Thymus (tissue), 11 donors: ENCODE measurements at regions not wholly inside any gene's neighbourhood (a gene's known extent, or its start where the extent isn't known, plus 50 kb on each side); places are given as distances from the start of the nearest gene placed in this dataset.
"Not testable (repeated sequence)": the region's sequence is repeated elsewhere in the genome, so short reads cannot be mapped to it uniquely, and the experiment has no call there.

Source experiments
- DNase-seq, 9 donors: peaks; one replicate each; pipeline ENCODE4 v3.0.0-alpha.2; 2013; ENCODE audit warnings: low spot score in 9 of 9, low read depth in 6 of 9, missing footprints in 1 of 9
- H3K27ac ChIP-seq, 2 donors: one replicate each; pipeline ENCODE4 v1.5.1; 2013; ENCODE audit warnings: control low read depth in 1 of 2, low read depth in 1 of 2, low read length in 1 of 2, mild to moderate bottlenecking in 1 of 2, moderate library complexity in 1 of 2
- H3K27me3 ChIP-seq, 2 donors: one replicate each; pipeline ENCODE4 v1.5.1; 2013; ENCODE audit warnings: low read length in 1 of 2; ENCODE audit not compliant: control insufficient read depth in 2 of 2, insufficient read depth in 1 of 2
- H3K36me3 ChIP-seq, 2 donors: one replicate each; pipeline ENCODE4 v1.5.1; 2013; ENCODE audit warnings: low read length in 1 of 2, mild to moderate bottlenecking in 1 of 2, moderate library complexity in 1 of 2; ENCODE audit not compliant: control insufficient read depth in 2 of 2, insufficient read depth in 2 of 2
- H3K4me1 ChIP-seq, 2 donors: one replicate each; pipeline ENCODE4 v1.5.1; 2013; ENCODE audit warnings: low read length in 2 of 2; ENCODE audit not compliant: control insufficient read depth in 2 of 2, insufficient read depth in 2 of 2
- H3K4me3 ChIP-seq, 2 donors: one replicate each; pipeline ENCODE4 v1.5.1; 2013; ENCODE audit warnings: low read length in 2 of 2, control low read depth in 1 of 2, mild to moderate bottlenecking in 1 of 2
- H3K9me3 ChIP-seq, 2 donors: one replicate each; pipeline ENCODE4 v1.5.1; 2013; ENCODE audit warnings: low read length in 1 of 2, mild to moderate bottlenecking in 1 of 2; ENCODE audit not compliant: control insufficient read depth in 2 of 2, insufficient read depth in 1 of 2
- WGBS: extraction: QIAGEN DNeasy Blood & Tissue Kit; methylation state at CpG from one replicate; pipeline ENCODE4 v1.1.7; 2013; 5-methylcytosine and 5-hydroxymethylcytosine counted together
- donor health status: healthy.

- Histone ChIP-seq H3K27ac (no peak overlapping the region), H3K36me3 (no peaks in the 10 kb centered on the region), H3K4me1 (no peaks in the 10 kb centered on the region), H3K27me3 (no peaks in the 10 kb centered on the region), H3K9me3 (no peaks in the 10 kb centered on the region), H3K4me3 (no peak overlapping the region)
- no peak for DNase-seq
- 95% methylated on average over 4 of the region's 4 CpGs for WGBS
Observed at GRCh38 chr4:144421056-144421455, 224.9 kb upstream of the HHIP start.

GRCh38 chr4:144421839-144422565, 224.0 kb upstream of the HHIP start:
- H3K9me3 ChIP-seq = no peaks in the 10 kb centered on the region
- H3K36me3 ChIP-seq = no peaks in the 10 kb centered on the region
- no peaks in the 10 kb centered on the region for H3K27me3 ChIP-seq
- H3K27ac ChIP-seq = no peak overlapping the region
- no peak for DNase-seq
- no peak overlapping the region for H3K4me3 ChIP-seq
- H3K4me1 ChIP-seq = no peaks in the 10 kb centered on the region
- 94% methylated on average over 3 of the region's 3 CpGs for WGBS

GRCh38 chr4:144423930-144424329, 222.0 kb upstream of the HHIP start:
- H3K9me3 ChIP-seq = no peaks in the 10 kb centered on the region
- no peaks in the 10 kb centered on the region for H3K27me3 ChIP-seq
- no peaks in the 10 kb centered on the region for H3K36me3 ChIP-seq
- no peak overlapping the region for H3K4me3 ChIP-seq
- no peak overlapping the region for H3K27ac ChIP-seq
- no peak for DNase-seq
- no peaks in the 10 kb centered on the region for H3K4me1 ChIP-seq

GRCh38 chr4:144426023-144426422, 219.9 kb upstream of the HHIP start:
- H3K36me3 ChIP-seq, H3K27me3 ChIP-seq, H3K4me3 ChIP-seq, H3K9me3 ChIP-seq, DNase-seq, H3K4me1 ChIP-seq, H3K27ac ChIP-seq: not testable (repeated sequence)
- WGBS = 96% methylated on average over 11 of the region's 11 CpGs

- 96% methylated on average over 3 of the region's 3 CpGs for WGBS
Observed at GRCh38 chr4:144442713-144443112, 203.2 kb upstream of the HHIP start.

GRCh38 chr4:144449611-144450010, 196.3 kb upstream of the HHIP start:
- Histone ChIP-seq H3K4me3 (no peak overlapping the region), H3K9me3 (no peaks in the 10 kb centered on the region), H3K27me3 (no peaks in the 10 kb centered on the region), H3K27ac (no peak overlapping the region), H3K4me1 (no peaks in the 10 kb centered on the region), H3K36me3 (no peaks in the 10 kb centered on the region)
- DNase-seq = no peak
- 91% methylated on average over 10 of the region's 10 CpGs for whole genome bisulfite sequencing

More at GRCh38 chr4:144442713-144443112, 203.2 kb upstream of the HHIP start:
- DNase-seq = no peak
- no peak overlapping the region for H3K4me3 ChIP-seq
- H3K9me3 ChIP-seq = peaks cover 0 to 5% of the 10 kb centered on the region in 2 donors
- no peak overlapping the region for H3K27ac ChIP-seq
- no peaks in the 10 kb centered on the region for H3K27me3 ChIP-seq
- no peaks in the 10 kb centered on the region for H3K4me1 ChIP-seq
- H3K36me3 ChIP-seq = no peaks in the 10 kb centered on the region

- Histone ChIP-seq H3K9me3 (no peaks in the 10 kb centered on the region), H3K36me3 (no peaks in the 10 kb centered on the region), H3K4me1 (no peaks in the 10 kb centered on the region), H3K4me3 (no peak overlapping the region), H3K27me3 (no peaks in the 10 kb centered on the region), H3K27ac (no peak overlapping the region)
- DNase-seq = no peak
- 96% methylated on average over 2 of the region's 2 CpGs for WGBS
Observed at GRCh38 chr4:144450526-144450925, 195.4 kb upstream of the HHIP start.

- Histone ChIP-seq H3K36me3 (no peaks in the 10 kb centered on the region), H3K27me3 (no peaks in the 10 kb centered on the region), H3K4me1 (no peaks in the 10 kb centered on the region), H3K27ac (no peak overlapping the region), H3K4me3 (no peak overlapping the region), H3K9me3 (no peaks in the 10 kb centered on the region)
- 43% methylated on average over 3 of the region's 3 CpGs for WGBS
- DNase-seq = no peak
Observed at GRCh38 chr4:144451766-144452450, 194.0 kb upstream of the HHIP start.

GRCh38 chr4:144456196-144456595, 189.8 kb upstream of the HHIP start:
- no peaks in the 10 kb centered on the region for H3K36me3 ChIP-seq
- H3K27ac ChIP-seq = no peak overlapping the region
- no peaks in the 10 kb centered on the region for H3K9me3 ChIP-seq
- H3K4me1 ChIP-seq = no peaks in the 10 kb centered on the region
- H3K4me3 ChIP-seq = no peak overlapping the region
- no peaks in the 10 kb centered on the region for H3K27me3 ChIP-seq
- DNase-seq = no peak
- WGBS = 99% methylated on average over 2 of the region's 2 CpGs
